SK-N-MC (cell line): ENCODE measurements at regions not wholly inside any gene's neighbourhood (a gene's known extent, or its start where the extent isn't known, plus 50 kb on each side); places are given as distances from the start of the nearest gene placed in this dataset.

Experiments
- EZH2 ChIP-seq: fragments of 200-600 bp; sonication (generic); IDR thresholded peaks from one replicate; pipeline ENCODE4 v1.6.1; 2017; ENCODE audit warnings: antibody characterized with exemption
- FOXP2 ChIP-seq: optimal IDR thresholded peaks from 2 replicates; pipeline ENCODE3; 2011; ENCODE audit warnings: mild to moderate bottlenecking, moderate library complexity; ENCODE audit not compliant: insufficient read depth; ENCODE audit errors: extremely low read length, control extremely low read depth
- POLR2AphosphoS5 ChIP-seq: IDR thresholded peaks from 2 replicates; pipeline ENCODE4 v1.6.1; 2012; ENCODE audit warnings: mild to moderate bottlenecking, low read depth, low read length, borderline replicate concordance

- TF ChIP-seq EZH2, result no peak
- no peak for TF ChIP-seq POLR2AphosphoS5
- no peak for TF ChIP-seq FOXP2
Observed at GRCh38 chr1:84740050-84740714, 49.9 kb upstream of the SSX2IP start.
